ENCODE measurements at regions not wholly inside any gene's neighbourhood (a gene's known extent, or its start where the extent isn't known, plus 50 kb on each side); places are given as distances from the start of the nearest gene placed in this dataset.

GRCh38 chr3:25056036-25056755, 371.9 kb upstream of the RARB start:
- no peak for ATAC-seq

DNA sequence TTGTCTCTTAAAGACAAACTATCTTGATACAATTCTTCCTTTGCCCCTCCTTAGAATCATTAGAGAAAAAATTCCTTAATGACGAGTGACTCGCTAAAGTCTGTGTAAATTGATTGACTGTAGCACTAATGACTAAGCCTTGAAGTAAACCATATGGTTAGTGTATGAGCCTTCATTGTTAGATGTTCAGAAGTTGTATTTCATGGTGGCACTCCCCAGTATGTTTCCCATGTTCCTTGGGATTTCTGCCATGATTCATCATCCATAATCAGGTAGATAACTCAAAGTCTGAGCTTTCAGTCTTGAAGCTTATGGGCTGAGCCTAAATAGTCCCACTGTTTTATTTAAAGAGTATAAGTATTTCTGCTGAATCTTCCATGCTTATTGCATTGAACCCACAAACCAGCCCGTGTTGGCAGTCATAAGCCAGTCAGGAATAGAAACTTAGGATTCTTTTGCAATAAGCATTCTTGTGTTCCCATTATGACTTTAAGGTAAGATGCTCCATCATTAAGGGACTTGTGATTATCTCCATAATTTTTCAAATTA, 371.2 kb upstream of the RARB start:
- ATAC-seq = no peak

DNA sequence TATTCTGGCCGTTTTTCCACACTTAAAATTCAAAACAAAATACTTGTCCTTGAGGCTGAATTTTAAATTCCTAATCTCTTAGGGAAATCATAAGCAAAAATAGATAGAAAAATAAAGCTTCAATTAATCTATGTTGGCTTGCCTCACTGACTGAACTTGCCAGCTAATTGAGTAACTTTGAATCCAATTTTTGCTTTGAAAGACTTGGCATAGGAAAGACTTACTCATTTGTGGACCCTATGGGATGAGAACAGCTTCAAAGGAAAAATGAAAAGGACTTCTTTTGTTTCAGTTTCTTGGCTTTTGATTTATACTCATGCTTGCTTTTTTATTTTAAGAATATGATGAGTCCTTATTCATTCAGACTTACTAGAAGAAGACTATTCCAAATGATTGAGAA, 370.7 kb upstream of the RARB start:
- no peak for ATAC-seq

- no peak for ATAC-seq
Measured at GRCh38 chr3:25064681-25065080, 363.4 kb upstream of the RARB start.

DNA sequence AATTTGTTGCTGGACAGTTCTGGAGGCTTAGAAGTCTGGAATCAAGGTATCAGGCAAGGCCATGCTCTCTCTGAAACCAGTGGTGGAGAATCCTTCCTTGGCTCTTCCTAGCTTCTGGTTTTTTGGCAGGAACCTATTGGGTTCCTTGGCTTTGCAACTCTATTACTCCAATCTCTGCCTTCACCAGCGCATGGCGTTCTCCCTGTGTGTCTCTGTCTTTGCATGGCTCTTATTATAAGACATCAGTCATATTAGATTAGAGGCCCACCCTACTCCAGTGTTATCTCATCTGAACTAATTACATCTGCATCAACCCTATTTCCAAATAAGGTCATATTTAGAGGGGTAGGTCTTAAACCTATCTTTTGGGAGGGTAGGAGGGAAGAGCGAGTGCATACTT, 358.1 kb upstream of the RARB start:
- ATAC-seq = no peak

GRCh38 chr3:25071846-25072245, 356.2 kb upstream of the RARB start:
- no peak for ATAC-seq

- no peak for ATAC-seq
Measured at GRCh38 chr3:25073423-25073822, 354.6 kb upstream of the RARB start.

DNA sequence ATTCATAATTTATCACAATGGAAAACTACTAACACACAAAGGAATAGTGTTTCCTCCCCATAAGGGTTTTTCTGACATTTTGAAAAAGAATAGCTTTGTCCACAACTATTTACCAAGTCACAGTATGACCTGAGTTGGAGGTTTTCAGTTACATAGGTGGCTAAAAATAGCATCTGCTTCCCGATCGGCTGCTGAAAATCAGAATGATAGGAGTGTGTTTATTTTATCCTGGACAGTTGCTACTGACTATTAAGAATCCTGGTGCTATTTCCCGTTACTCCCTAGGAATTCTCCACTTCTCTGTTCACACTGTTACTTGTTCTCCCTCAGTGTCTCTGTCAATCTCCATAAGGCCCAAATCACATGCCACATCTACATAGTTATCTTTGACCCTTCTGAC, 353.9 kb upstream of the RARB start:
- no peak for ATAC-seq

DNA sequence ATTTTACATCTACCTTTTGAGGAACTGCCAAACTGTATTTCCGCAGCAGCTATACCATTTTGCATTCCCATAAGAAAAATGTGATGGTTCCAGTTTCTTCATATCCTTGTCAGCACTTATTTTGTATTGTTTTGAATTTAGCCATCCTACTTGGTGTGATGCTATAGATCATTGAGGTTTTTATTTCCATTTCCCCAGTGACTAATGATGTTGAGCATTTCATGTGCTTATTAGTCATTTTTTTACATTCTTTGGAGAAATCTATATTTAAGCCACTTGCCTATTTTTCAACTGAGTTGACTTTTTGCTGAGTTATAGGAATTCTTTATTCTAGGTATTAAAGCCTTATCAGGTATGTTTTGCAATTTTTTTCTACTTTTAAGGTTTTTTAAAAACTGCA, 347.6 kb upstream of the RARB start:
- ATAC-seq = no peak

DNA sequence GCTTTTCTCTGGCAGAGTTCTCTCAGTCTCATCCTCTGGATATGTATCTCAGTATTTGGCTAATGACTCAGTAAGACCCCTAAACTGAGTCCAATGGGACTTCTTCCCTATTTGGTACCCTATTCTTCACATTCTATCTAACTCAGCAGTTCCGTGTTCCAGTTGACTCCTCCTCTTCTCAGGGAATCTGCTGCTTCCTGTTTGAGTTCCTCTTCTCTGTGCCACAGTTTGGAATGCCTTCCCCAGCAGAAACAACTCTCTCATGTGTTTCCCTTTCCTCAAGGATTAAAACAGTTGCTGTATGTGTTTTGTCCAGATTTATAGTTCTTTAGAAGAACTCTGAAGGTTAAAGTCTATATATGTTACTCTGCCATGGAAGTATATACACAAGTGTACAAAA, 344.0 kb upstream of the RARB start:
- no peak for ATAC-seq

DNA sequence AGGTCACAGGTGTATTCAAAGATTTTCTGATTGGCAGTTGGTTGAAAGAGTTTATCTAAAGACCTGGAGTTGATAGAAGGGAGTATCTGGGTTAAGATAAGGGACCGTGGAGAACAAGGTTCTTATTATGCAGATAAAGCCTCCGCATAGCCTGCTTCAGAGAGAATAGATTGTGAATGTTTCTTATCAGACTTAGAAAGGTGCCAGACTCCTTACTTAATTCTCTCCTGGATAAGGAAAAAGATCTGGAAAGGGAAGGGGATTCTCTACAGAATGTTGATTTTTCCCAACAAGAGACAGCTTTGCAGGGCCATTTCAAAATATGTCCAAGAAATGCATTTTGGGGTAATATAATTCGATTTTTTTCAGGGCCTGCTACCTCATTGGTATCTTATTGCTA, 341.3 kb upstream of the RARB start:
- no peak for ATAC-seq

DNA sequence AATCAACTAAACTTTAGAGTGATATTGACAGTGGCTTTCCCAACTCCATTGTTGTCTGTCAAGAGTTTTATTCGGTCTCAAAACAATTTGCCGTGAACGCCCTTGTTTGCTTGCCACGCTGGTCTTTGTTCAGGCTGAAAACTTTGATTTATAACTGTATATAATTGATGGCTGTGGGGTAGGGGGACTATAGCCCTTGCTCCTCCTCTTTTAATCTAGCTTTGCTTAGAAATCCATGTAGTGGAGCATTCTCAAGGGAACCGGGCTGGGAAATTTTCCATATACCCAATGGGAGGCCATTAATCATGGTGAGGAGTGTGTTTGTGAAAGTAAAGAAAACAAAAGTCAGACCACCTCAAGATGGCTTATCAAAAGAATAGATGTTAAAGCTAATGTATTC, 339.8 kb upstream of the RARB start:
- ATAC-seq = no peak

GRCh38 chr3:25090698-25091453, 337.2 kb upstream of the RARB start:
- no peak for ATAC-seq

DNA sequence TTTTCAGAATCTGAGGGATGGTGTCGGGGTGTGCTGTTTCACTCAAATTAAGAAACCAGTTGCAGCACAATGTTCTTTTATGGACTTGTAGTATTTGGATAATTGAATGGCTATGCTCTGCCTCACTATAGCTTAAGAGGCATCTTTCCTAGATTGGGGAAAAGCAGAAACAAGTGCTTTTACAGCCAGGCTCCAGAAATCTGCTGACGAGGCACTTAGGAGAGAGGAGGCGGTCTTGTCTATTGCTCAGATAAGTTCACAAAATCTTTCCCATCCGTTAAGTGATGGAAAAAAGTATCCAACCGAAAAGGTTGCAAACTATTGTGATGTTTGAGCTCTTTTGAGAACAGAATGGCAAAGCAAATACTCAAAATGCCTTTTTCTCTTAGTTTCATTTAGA, 336.1 kb upstream of the RARB start:
- ATAC-seq = no peak

DNA sequence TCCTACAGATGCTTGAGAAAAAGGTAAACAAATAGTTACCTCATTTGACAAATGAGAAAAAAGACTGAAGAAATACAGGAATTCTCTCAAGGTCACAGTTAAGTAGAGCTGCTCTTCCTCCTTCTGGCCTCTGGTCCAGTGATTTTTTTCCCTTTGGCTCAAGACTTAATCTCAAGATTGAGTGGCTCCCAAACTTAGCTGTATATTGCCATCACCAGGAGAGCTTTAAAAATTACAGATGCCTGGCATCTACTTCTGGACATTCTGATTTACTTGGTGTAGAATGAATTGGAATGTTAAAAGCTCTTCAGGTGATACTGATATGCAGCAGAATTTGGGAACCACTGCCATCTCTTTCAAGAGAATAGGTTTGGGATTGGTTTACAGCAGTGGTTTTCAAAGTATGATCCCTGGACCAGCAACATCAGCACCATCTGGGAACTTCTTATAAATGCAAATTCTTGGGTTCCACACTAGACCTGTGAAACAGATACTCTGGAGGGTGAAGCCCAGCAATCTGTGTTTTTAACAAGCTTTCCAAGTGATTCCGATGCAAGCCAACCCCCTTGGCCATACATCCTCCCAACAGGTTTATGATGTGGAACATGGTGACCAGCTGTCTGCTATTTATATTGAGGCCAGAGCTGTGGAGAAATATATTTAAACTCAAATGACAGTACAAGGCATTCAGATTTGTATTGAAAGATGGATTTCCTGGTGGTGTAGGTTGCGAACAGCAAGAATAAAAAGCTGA, 333.0 kb upstream of the RARB start:
- ATAC-seq = no peak

GRCh38 chr3:25096536-25096935, 331.5 kb upstream of the RARB start:
- ATAC-seq = no peak

DNA sequence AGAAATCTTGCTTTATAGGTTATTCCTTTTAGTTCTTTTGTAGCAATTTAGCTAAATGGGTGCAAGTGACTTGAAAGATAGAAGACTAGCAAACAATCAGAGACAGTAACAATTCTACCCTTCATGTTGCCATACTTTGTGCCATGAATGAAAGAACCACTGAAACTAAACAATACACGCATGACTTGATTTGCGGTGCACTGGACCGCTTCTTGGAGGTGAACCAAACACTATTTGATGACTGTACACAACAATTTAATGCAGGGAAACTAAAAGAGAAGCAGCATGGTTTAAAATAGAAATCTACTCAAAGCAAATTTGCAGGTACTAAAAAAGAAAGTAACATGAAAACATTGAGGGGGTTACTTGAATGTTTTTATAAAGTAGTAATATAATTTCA, 331.0 kb upstream of the RARB start:
- no peak for ATAC-seq

DNA sequence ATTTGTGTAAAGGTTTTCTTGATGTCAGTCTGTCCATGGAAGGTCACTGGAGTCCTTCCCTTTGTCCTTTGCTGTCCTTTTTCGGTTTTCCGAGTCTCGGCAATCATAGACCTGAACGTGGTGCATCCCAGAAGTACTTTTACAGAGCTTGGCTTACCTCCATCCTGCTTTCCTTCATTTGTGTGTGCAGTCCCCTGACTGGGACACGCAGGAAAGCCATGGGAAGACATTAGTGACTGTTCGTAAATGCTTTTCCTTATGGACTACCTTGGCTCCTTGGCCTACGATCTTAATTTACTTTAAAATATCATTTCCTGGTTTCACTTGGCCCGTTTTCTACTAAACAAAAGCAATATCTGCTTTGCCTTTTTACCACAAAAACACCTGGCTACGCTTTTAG, 328.4 kb upstream of the RARB start:
- no peak for ATAC-seq

DNA sequence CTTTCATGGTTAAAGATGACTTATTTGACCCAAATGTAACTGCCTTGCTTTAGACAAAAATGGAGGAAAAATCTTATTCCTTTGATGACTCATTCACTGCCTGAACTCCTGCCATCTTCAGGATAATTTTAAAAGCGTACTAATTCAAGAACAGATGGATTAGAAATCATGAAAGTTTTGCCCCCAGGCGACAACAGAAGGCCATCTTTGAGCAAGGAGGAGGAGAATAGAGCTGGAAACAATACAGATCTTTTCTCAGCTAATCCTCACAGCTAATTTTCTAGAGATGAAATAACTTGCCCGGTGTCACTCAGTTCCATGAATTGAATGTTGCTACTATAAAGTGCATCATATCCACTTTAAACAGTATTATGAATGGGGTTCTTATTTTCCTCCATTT, 324.7 kb upstream of the RARB start:
- no peak for ATAC-seq

- no peak for ATAC-seq
Measured at GRCh38 chr3:25107918-25108617, 320.0 kb upstream of the RARB start.

GRCh38 chr3:25110642-25111041, 317.4 kb upstream of the RARB start:
- ATAC-seq = no peak

DNA sequence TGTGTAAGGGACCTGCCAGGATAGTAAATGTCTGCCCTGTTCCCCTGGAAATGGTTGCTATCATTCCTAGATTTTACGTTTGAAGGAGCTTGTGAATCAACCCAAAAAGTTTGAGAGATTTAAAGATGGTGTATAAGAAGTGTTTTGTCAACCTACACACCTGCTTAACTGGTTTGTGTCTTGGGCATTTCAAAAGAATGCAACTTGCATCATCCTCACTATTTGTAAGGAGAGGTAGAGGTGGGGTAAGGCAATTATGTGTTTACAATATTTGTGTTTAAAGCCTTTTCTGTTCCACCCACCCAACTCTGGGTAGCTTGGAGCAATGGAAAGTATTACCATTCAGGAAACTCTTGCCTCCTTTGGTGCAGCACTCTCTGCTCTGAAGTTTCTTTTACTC, 314.2 kb upstream of the RARB start:
- no peak for ATAC-seq

GRCh38 chr3:25114532-25114931, 313.5 kb upstream of the RARB start:
- no peak for ATAC-seq

Measured in activated CD4-positive, CD25-positive, alpha-beta regulatory T cell treated with anti-CD3 and anti-CD28 coated beads, Interleukin-2, amount 50 U/mL, for 24 hours (primary cell).